Tibial nerve (tissue), 3 donors: ENCODE measurements at regions not wholly inside any gene's neighbourhood (a gene's known extent, or its start where the extent isn't known, plus 50 kb on each side); places are given as distances from the start of the nearest gene placed in this dataset.

Experiments
- CTCF ChIP-seq, 5 experiments: fragments of 200-600 bp in 3 of 5; fragments of 450-650 bp in 2 of 5; sonication (generic) in 3 of 5; IDR thresholded peaks; one replicate each; pipeline ENCODE4 v1.5.1; 2016 to 2019; ENCODE audit warnings: antibody characterized with exemption in 5 of 5, mild to moderate bottlenecking in 3 of 5, moderate library complexity in 2 of 5
- POLR2A ChIP-seq, 2 donors: fragments of 450-650 bp; IDR thresholded peaks; one replicate each; pipeline ENCODE4 v1.6.1; 2017; ENCODE audit warnings: antibody characterized with exemption in 2 of 2, mild to moderate bottlenecking in 2 of 2, moderate library complexity in 2 of 2

- TF ChIP-seq CTCF (IDR thresholded peaks at IDR 0.05): no peak
- TF ChIP-seq POLR2A (IDR thresholded peaks at IDR 0.05): no peak
Observed at GRCh38 chr3:28948685-28949084, 332.2 kb upstream of the RBMS3 start.
